NCI-H1417 (cell line): ENCODE measurements at regions not wholly inside any gene's neighbourhood (a gene's known extent, or its start where the extent isn't known, plus 50 kb on each side); places are given as distances from the start of the nearest gene placed in this dataset.
"Not testable (repeated sequence)": the region's sequence is repeated elsewhere in the genome, so short reads cannot be mapped to it uniquely, and the experiment has no call there.

Experiments
- DNase-seq, 3 experiments: peaks; one replicate each; lab custom pipeline; 2025; lab: John Stamatoyannopoulos, UW

- DNase-seq: no peak
Measured at GRCh38 chr3:16708285-16708684, 103.1 kb upstream of the DAZL start.

GRCh38 chr3:16711691-16712090 lies 106.5 kb upstream of the DAZL start:
- DNase-seq: not testable (repeated sequence)

- DNase-seq: no peak
Measured at GRCh38 chr3:16715281-16715680, 110.1 kb upstream of the DAZL start.

- no peak for DNase-seq
Measured at GRCh38 chr3:16719426-16719825, 114.2 kb upstream of the DAZL start.

GRCh38 chr3:16720367-16720940 lies 115.2 kb upstream of the DAZL start:
- no peak for DNase-seq

- no peak for DNase-seq
Measured at GRCh38 chr3:16721494-16721893, 116.3 kb upstream of the DAZL start.

- DNase-seq: peak in 1 of 3 experiments; percentile 1
Measured at GRCh38 chr3:16723978-16724377, 118.8 kb upstream of the DAZL start.

- DNase-seq: no peak
Measured at GRCh38 chr3:16724487-16724886, 119.3 kb upstream of the DAZL start.

- DNase-seq: no peak
Measured at GRCh38 chr3:16725972-16726371, 120.7 kb upstream of the DAZL start.

GRCh38 chr3:16728770-16729745 lies 123.8 kb upstream of the DAZL start:
- no peak for DNase-seq

- DNase-seq: no peak
Measured at GRCh38 chr3:16738451-16738850, 133.2 kb upstream of the DAZL start.

- no peak for DNase-seq
Measured at GRCh38 chr3:16739541-16740105, 134.4 kb upstream of the DAZL start.

- DNase-seq: no peak
Measured at GRCh38 chr3:16740515-16740914, 135.3 kb upstream of the DAZL start.

- DNase-seq: no peak
Measured at GRCh38 chr3:16741103-16741758, 136.0 kb upstream of the DAZL start.

- DNase-seq: no peak
Measured at GRCh38 chr3:16741890-16742289, 136.7 kb upstream of the DAZL start.

GRCh38 chr3:16743276-16743675 lies 138.1 kb upstream of the DAZL start:
- DNase-seq: no peak

GRCh38 chr3:16759227-16759903 lies 125.4 kb upstream of the PLCL2 start:
- DNase-seq: peak in 1 of 3 experiments; percentile 1

- no peak for DNase-seq
Measured at GRCh38 chr3:16761571-16761970, 123.2 kb upstream of the PLCL2 start.

- no peak for DNase-seq
Measured at GRCh38 chr3:16765661-16766060, 119.1 kb upstream of the PLCL2 start.

GRCh38 chr3:16767006-16767405 lies 117.7 kb upstream of the PLCL2 start:
- no peak for DNase-seq

- no peak for DNase-seq
Measured at GRCh38 chr3:16768014-16768413, 116.7 kb upstream of the PLCL2 start.

- peak in 1 of 3 experiments; percentile 3 for DNase-seq
Measured at GRCh38 chr3:16768956-16769355, 115.8 kb upstream of the PLCL2 start.
